ENCODE measurements at regions not wholly inside any gene's neighbourhood (a gene's known extent, or its start where the extent isn't known, plus 50 kb on each side); places are given as distances from the start of the nearest gene placed in this dataset.

DNA sequence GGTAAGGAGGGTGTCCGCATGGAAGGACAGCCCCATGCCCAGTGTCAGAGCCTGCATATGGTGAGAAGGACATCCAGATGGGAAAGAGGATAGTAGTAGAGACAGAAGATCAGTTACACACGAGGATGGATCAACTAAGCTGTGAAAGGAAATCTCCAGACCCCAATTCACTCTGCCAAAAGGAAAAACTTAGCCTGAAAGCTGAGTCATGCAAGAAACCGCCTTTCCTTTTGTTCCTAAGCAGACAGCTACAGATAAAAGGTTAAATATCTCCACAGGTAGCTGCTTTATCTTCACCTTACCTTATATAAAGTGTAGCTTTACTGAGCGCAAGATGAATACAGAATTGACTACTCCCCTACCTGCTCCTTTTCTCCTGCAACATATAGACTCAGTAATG lies 67.3 kb upstream of the LGALSL start:
- Histone ChIP-seq H3K4me1 (ENCODE audit: control insufficient read depth, extremely low read depth, insufficient read depth, low read length) (no peaks in the 10 kb centered on the region), H3K27me3 (ENCODE audit: control insufficient read depth, insufficient read depth, low read length) (peaks cover 12% of the 10 kb centered on the region), H3K9ac (ENCODE audit: insufficient read depth, low read length) (no peak overlapping the region), H3K4me2 (ENCODE audit: extremely low read depth, insufficient read depth, low read length) (no peak overlapping the region), H4K20me1 (ENCODE audit: control insufficient read depth, extremely low read depth, insufficient read depth, low read length) (no peaks in the 10 kb centered on the region), H3K4me3 (replicated peaks in 1 of 4; ENCODE audit: control extremely low read depth in 1 of 4, insufficient read depth in 1 of 4, low read depth in 3 of 4, low read length in 4 of 4) (no peak overlapping the region), H3K79me2 (ENCODE audit: control insufficient read depth, insufficient read depth, low read length) (no peaks in the 10 kb centered on the region), H3K27ac (ENCODE audit: insufficient read depth, low read length) (no peak overlapping the region), H3K36me3 (ENCODE audit: control insufficient read depth, insufficient read depth, low read length) (no peaks in the 10 kb centered on the region), H2AFZ (ENCODE audit: low read length) (no peak overlapping the region), H3K9me3 (ENCODE audit: control insufficient read depth, insufficient read depth, low read depth, low read length) (no peaks in the 10 kb centered on the region)
- DNase-seq (ENCODE audit: low read depth in 2 of 2), result no peak
- no peak for TF ChIP-seq EZH2 (IDR thresholded peaks at IDR 0.05; ENCODE audit: low read length, missing control alignments)
- TF ChIP-seq, protein P1, sequence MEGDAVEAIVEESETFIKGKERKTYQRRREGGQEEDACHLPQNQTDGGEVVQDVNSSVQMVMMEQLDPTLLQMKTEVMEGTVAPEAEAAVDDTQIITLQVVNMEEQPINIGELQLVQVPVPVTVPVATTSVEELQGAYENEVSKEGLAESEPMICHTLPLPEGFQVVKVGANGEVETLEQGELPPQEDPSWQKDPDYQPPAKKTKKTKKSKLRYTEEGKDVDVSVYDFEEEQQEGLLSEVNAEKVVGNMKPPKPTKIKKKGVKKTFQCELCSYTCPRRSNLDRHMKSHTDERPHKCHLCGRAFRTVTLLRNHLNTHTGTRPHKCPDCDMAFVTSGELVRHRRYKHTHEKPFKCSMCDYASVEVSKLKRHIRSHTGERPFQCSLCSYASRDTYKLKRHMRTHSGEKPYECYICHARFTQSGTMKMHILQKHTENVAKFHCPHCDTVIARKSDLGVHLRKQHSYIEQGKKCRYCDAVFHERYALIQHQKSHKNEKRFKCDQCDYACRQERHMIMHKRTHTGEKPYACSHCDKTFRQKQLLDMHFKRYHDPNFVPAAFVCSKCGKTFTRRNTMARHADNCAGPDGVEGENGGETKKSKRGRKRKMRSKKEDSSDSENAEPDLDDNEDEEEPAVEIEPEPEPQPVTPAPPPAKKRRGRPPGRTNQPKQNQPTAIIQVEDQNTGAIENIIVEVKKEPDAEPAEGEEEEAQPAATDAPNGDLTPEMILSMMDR (conservative IDR thresholded peaks at IDR 0.05 in 1 of 2, IDR thresholded peaks at IDR 0.05 in 1 of 2; ENCODE audit: low read depth in 1 of 2, low read length in 2 of 2), result no peak

DNA sequence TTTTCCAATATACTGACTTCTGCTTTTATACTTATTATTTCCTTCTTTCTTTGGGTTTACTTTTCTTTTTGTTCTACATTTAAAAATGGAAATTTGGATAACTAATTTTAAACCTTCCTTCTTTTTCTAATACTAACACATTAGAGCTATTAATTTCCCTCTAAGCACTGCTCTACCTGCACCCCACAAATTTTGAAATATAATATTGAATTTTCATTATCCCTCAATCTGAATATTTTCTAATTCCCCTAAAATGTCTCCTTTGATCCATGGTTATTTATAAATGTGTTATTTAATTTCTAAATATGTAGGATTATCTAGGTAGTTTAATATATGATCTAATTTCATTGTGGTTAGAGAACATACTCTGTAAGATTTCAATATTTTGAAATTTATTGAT lies 63.4 kb upstream of the LGALSL start:
- Histone ChIP-seq H2AFZ (ENCODE audit: low read length) (no peak overlapping the region), H3K4me2 (ENCODE audit: extremely low read depth, insufficient read depth, low read length) (no peak overlapping the region), H3K36me3 (ENCODE audit: control insufficient read depth, insufficient read depth, low read length) (no peaks in the 10 kb centered on the region), H3K27ac (ENCODE audit: insufficient read depth, low read length) (no peak overlapping the region), H3K4me1 (ENCODE audit: control insufficient read depth, extremely low read depth, insufficient read depth, low read length) (no peaks in the 10 kb centered on the region), H3K27me3 (ENCODE audit: control insufficient read depth, insufficient read depth, low read length) (peaks cover 6% of the 10 kb centered on the region), H3K9ac (ENCODE audit: insufficient read depth, low read length) (no peak overlapping the region), H3K9me3 (ENCODE audit: control insufficient read depth, insufficient read depth, low read depth, low read length) (no peaks in the 10 kb centered on the region), H3K4me3 (replicated peaks in 1 of 4; ENCODE audit: control extremely low read depth in 1 of 4, insufficient read depth in 1 of 4, low read depth in 3 of 4, low read length in 4 of 4) (no peak overlapping the region), H4K20me1 (ENCODE audit: control insufficient read depth, extremely low read depth, insufficient read depth, low read length) (no peaks in the 10 kb centered on the region), H3K79me2 (ENCODE audit: control insufficient read depth, insufficient read depth, low read length) (no peaks in the 10 kb centered on the region)
- DNase-seq (ENCODE audit: low read depth in 2 of 2), result no peak
- TF ChIP-seq, protein P1 (conservative IDR thresholded peaks at IDR 0.05 in 1 of 2, IDR thresholded peaks at IDR 0.05 in 1 of 2; ENCODE audit: low read depth in 1 of 2, low read length in 2 of 2), result no peak
- TF ChIP-seq EZH2 (IDR thresholded peaks at IDR 0.05; ENCODE audit: low read length, missing control alignments), result no peak

DNA sequence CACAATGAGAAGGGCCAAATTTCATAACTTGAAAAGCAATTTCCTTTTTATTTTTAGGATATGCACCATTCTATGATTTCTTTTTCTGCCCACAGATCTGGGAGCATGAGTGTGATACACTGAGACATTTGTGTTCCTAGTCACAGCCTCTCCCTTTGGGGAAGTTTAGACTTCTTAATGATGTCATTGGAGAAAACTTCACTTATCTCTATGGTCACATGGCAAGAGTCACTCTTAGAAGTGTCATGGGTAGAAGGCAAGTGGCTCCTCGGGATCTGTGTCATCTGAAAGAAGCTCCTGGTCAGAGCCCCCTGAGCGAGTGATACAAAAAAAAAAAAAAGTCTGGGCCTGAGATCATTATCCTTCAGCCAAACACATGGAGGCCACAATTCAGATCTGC lies 62.5 kb upstream of the LGALSL start:
- H3K4me2 ChIP-seq (ENCODE audit: extremely low read depth, insufficient read depth, low read length), result no peak overlapping the region
- no peaks in the 10 kb centered on the region for H3K36me3 ChIP-seq (ENCODE audit: control insufficient read depth, insufficient read depth, low read length)
- TF ChIP-seq, protein P1 (conservative IDR thresholded peaks at IDR 0.05 in 1 of 2, IDR thresholded peaks at IDR 0.05 in 1 of 2; ENCODE audit: low read depth in 1 of 2, low read length in 2 of 2), result no peak
- TF ChIP-seq EZH2 (IDR thresholded peaks at IDR 0.05; ENCODE audit: low read length, missing control alignments), result no peak
- DNase-seq (ENCODE audit: low read depth in 2 of 2), result peak in 1 of 2 donors; percentile 13
- no peak overlapping the region for H3K4me3 ChIP-seq (replicated peaks in 1 of 4; ENCODE audit: control extremely low read depth in 1 of 4, insufficient read depth in 1 of 4, low read depth in 3 of 4, low read length in 4 of 4)
- no peaks in the 10 kb centered on the region for H3K4me1 ChIP-seq (ENCODE audit: control insufficient read depth, extremely low read depth, insufficient read depth, low read length)
- no peaks in the 10 kb centered on the region for H4K20me1 ChIP-seq (ENCODE audit: control insufficient read depth, extremely low read depth, insufficient read depth, low read length)
- H3K9ac ChIP-seq (ENCODE audit: insufficient read depth, low read length), result no peak overlapping the region
- H3K79me2 ChIP-seq (ENCODE audit: control insufficient read depth, insufficient read depth, low read length), result no peaks in the 10 kb centered on the region
- H3K27ac ChIP-seq (ENCODE audit: insufficient read depth, low read length), result no peak overlapping the region
- H2AFZ ChIP-seq (ENCODE audit: low read length), result no peak overlapping the region
- H3K27me3 ChIP-seq (ENCODE audit: control insufficient read depth, insufficient read depth, low read length), result peaks cover 6% of the 10 kb centered on the region
- H3K9me3 ChIP-seq (ENCODE audit: control insufficient read depth, insufficient read depth, low read depth, low read length), result no peaks in the 10 kb centered on the region

Measured in fibroblast of lung (primary cell).